Effector memory CD8-positive, alpha-beta T cell (primary cell): ENCODE measurements at regions not wholly inside any gene's neighbourhood (a gene's known extent, or its start where the extent isn't known, plus 50 kb on each side); places are given as distances from the start of the nearest gene placed in this dataset.
A peak's percentile ranks its signal among the peaks of the same experiment; 100 is the strongest.

Experiments used
- ATAC-seq: fragments of 150-1000 bp; cut with Tn5 transposase; replicated peaks from 2 replicates; pipeline ENCODE4 v1.10.0; 2021; ENCODE audit warnings: mild to moderate bottlenecking, moderate library complexity
- DNase-seq, 3 experiments: peaks; one replicate each; pipeline ENCODE4 v3.0.0; 2021
- H3K27ac Mint-ChIP-seq, 2 donors: one replicate each; pipeline ENCODE4 v1.8.0; 2022; ENCODE audit warnings: mild to moderate bottlenecking in 2 of 2, mixed read lengths in 2 of 2, moderate library complexity in 2 of 2
- H3K27me3 Mint-ChIP-seq, 2 donors: one replicate each; pipeline ENCODE4 v1.8.0; 2022; ENCODE audit warnings: mixed read lengths in 2 of 2
- H3K36me3 Mint-ChIP-seq: one replicate; pipeline ENCODE4 v1.8.0; 2022; ENCODE audit warnings: mild to moderate bottlenecking, moderate library complexity, mixed read lengths; ENCODE audit not compliant: insufficient read depth
- H3K4me1 Mint-ChIP-seq, 2 donors: one replicate each; pipeline ENCODE4 v1.8.0; 2022; ENCODE audit warnings: low read depth in 2 of 2, mixed read lengths in 2 of 2
- H3K4me3 Mint-ChIP-seq, 2 donors: one replicate each; pipeline ENCODE4 v1.8.0; 2022; ENCODE audit warnings: mild to moderate bottlenecking in 2 of 2, mixed read lengths in 2 of 2, moderate library complexity in 2 of 2
- H3K9me3 Mint-ChIP-seq, 2 donors: one replicate each; pipeline ENCODE4 v1.8.0; 2022; ENCODE audit warnings: mixed read lengths in 2 of 2

DNA sequence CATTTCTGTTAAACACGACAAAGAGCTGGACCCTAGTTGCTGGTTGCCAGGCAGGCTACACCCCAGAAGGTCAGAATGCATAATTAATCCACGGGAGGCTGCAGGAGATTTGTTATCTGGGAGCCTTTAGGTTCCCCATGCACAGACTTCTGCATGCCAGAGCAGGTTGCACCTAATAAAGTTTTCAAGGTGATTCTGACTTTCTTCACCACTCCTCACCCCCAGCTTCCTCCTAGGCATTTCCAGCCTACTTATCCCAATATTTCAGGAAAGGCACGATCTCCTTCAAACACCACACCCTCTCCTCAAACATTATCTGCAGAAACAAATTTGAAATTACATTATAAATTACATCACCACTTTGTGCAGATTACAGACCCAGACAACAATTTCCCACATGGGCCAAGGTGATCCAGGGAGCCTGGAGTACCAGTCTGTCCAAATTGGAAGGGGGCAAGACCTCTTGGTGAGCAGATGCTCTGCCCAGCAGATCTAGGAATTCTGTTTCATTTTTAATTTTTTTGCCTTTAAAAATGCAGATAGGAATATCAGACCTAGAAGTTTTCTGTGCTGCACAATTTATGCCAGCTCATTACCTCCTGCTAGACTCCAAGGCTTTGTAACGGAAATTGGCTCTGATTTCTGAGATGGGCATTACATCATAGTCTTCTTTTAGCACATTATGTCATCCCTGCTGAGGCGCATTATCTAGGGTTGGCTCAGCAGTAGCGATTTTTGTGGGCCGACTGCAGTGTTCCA lies 363.4 kb upstream of the SLC30A5 start:
- H3K27me3 Mint-ChIP-seq, result no peaks in the 10 kb centered on the region
- DNase-seq, result no peak
- no peak overlapping the region for H3K27ac Mint-ChIP-seq
- H3K4me3 Mint-ChIP-seq, result no peak overlapping the region
- H3K36me3 Mint-ChIP-seq, result no peaks in the 10 kb centered on the region
- ATAC-seq, result peak; percentile 66
- peaks cover 6 to 12% of the 10 kb centered on the region in 2 donors for H3K4me1 Mint-ChIP-seq
- no peaks in the 10 kb centered on the region for H3K9me3 Mint-ChIP-seq

DNA sequence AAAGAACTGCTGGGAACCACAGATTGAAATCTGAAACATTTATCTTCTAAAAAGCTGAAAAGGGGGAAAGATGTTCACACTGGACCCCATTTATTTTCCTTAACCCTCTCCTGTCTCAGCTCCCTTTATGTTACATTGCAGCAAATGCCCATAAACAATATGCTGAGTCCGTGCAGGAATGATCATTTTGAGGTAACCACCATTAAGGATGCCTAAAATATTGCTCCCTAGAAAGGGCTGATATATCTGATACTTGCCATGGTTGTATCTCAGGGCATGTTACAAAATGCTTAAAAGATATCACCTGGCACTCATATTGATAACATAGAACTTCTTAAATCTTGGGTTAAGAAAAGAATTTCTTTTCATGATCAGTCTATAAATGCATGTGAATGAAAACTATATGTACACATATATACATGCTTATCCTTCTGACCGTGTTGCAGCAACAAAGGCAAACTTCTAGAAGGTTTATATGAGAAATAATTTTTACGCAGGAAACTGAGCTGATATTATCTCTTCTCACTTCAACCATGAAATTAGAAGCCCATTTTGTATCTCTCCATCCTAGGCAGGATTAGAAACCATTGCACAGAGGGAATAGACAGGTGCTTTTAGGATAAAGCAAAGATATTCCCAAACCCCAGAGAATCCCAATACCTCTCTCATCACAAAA lies 362.7 kb upstream of the SLC30A5 start:
- ATAC-seq (peak; percentile 58), DNase-seq (no peak)
- H3K4me1 Mint-ChIP-seq, result peaks cover 6 to 12% of the 10 kb centered on the region in 2 donors
- peaks cover 0 to 6% of the 10 kb centered on the region in 2 donors for H3K27me3 Mint-ChIP-seq
- H3K4me3 Mint-ChIP-seq, result peak overlapping the region in 1 of 2 donors; percentile 52
- no peak overlapping the region for H3K27ac Mint-ChIP-seq
- no peaks in the 10 kb centered on the region for H3K36me3 Mint-ChIP-seq
- H3K9me3 Mint-ChIP-seq, result no peaks in the 10 kb centered on the region

DNA sequence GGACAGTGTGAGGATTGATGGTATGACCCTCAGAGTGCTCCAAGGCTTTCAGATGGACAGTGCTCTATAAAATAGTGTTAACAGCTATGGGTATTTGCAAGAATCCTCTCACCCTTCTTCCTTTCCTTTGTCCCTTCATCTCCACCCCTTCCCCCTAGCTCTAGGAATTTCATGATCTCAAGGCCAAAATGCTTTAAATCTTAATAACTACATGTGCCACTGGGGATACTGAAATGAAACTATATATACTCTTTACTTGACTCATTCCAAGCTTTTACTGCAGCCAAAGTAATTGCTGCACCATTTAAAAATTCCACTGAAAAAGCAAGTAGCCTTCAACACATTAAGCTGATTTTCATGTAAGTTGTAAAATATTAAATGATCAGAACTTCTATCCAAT lies 361.6 kb upstream of the SLC30A5 start:
- no peaks in the 10 kb centered on the region for H3K9me3 Mint-ChIP-seq
- H3K27ac Mint-ChIP-seq, result no peak overlapping the region
- ATAC-seq (no peak), DNase-seq (no peak)
- peaks cover 6 to 12% of the 10 kb centered on the region in 2 donors for H3K4me1 Mint-ChIP-seq
- peak overlapping the region in 1 of 2 donors; percentile 4 for H3K4me3 Mint-ChIP-seq
- H3K36me3 Mint-ChIP-seq, result no peaks in the 10 kb centered on the region
- H3K27me3 Mint-ChIP-seq, result peaks cover 0 to 17% of the 10 kb centered on the region in 2 donors

DNA sequence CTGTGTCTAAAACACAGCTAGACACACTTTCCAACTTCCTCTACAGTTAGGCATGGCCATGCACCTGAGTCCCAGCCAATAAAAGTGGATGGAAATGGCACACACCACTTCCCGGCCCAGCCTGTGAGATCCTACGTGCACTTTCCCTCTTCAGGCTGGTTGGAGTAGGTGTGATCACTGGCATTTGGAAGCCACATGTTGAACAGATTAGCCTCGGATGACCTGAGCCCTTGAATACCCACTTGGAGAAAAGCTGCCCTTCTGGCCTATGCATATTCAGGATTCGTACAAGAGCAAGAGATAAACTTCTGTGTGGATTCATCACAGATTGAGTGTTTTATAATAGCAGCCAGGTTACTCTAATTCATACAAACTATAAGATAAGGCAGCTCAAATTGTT lies 359.0 kb upstream of the SLC30A5 start:
- Mint-ChIP-seq H3K4me1 (peaks cover 8 to 17% of the 10 kb centered on the region in 2 donors), H3K36me3 (no peaks in the 10 kb centered on the region), H3K27ac (no peak overlapping the region), H3K4me3 (no peak overlapping the region), H3K27me3 (peaks cover 0 to 18% of the 10 kb centered on the region in 2 donors), H3K9me3 (no peaks in the 10 kb centered on the region)
- ATAC-seq (no peak), DNase-seq (no peak)

DNA sequence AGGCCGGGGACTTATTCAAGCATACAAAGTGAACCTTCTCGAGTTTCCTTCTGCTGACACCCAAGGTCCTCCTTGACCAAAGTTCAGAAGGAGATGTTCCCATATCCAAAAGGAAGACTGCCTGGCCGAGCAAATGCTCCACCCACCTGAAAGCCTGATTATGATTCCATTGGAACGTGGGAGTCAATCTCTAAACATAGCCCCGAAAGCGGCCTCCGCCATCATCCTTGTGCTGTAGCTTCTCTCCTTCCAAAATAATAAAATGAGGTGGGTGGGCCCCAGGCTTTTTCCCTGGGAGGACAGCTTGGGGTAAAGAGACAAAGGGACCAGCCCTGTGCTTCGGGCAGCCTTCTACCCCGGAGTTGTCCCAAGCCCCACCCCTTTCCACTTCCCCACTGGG lies 355.6 kb upstream of the SLC30A5 start:
- Mint-ChIP-seq H3K36me3 (no peaks in the 10 kb centered on the region), H3K9me3 (no peaks in the 10 kb centered on the region), H3K4me1 (peaks cover 4 to 7% of the 10 kb centered on the region in 2 donors), H3K27ac (no peak overlapping the region), H3K4me3 (no peak overlapping the region), H3K27me3 (peaks cover 0 to 22% of the 10 kb centered on the region in 2 donors)
- DNase-seq (no peak), ATAC-seq (no peak)

DNA sequence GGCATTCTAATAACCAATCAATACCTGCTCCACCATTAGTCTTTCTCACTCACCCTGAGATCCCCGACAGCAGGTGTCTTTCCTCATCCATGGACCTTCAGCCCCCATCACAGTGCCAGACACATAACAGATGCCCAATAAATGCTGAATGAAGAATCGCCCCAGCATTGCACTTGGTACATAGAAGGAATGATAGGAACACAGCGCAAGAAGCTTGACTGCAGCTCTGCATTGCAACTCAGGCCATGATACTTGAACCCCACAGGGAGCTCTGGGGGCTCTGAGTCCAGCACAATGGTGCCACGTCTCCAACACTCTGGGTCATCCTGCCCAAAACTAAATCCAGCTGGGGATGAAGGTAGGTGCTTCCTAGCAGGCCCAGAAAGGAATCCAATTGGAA lies 355.0 kb upstream of the SLC30A5 start:
- Mint-ChIP-seq H3K4me1 (peaks cover 4 to 7% of the 10 kb centered on the region in 2 donors), H3K27me3 (peaks cover 0 to 27% of the 10 kb centered on the region in 2 donors), H3K36me3 (no peaks in the 10 kb centered on the region), H3K4me3 (no peak overlapping the region), H3K27ac (no peak overlapping the region), H3K9me3 (no peaks in the 10 kb centered on the region)
- DNase-seq, result no peak
- no peak for ATAC-seq

DNA sequence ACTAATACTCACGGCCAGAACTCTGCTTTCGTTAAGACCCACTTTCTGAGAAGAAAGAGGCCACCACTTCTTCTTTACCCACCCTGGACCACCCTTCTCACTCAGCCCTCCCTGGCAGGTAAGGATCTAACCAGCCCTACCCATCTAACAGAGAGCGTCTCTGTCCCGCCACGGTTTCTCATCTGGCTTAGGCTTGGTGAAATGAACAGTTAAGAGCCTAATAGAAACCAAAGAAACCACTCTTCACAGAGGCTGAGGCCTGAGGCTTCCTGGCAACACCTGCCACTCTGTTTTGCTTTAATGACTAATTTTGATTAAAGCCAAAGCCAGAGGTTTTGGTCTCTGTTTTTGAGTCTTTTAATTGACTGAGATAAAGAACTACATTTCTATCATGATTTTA lies 354.1 kb upstream of the SLC30A5 start:
- Mint-ChIP-seq H3K27me3 (peaks cover 0 to 27% of the 10 kb centered on the region in 2 donors), H3K4me1 (peaks cover 4 to 7% of the 10 kb centered on the region in 2 donors), H3K9me3 (no peaks in the 10 kb centered on the region), H3K27ac (no peak overlapping the region), H3K4me3 (no peak overlapping the region), H3K36me3 (no peaks in the 10 kb centered on the region)
- ATAC-seq, result peak; percentile 58
- DNase-seq, result no peak

DNA sequence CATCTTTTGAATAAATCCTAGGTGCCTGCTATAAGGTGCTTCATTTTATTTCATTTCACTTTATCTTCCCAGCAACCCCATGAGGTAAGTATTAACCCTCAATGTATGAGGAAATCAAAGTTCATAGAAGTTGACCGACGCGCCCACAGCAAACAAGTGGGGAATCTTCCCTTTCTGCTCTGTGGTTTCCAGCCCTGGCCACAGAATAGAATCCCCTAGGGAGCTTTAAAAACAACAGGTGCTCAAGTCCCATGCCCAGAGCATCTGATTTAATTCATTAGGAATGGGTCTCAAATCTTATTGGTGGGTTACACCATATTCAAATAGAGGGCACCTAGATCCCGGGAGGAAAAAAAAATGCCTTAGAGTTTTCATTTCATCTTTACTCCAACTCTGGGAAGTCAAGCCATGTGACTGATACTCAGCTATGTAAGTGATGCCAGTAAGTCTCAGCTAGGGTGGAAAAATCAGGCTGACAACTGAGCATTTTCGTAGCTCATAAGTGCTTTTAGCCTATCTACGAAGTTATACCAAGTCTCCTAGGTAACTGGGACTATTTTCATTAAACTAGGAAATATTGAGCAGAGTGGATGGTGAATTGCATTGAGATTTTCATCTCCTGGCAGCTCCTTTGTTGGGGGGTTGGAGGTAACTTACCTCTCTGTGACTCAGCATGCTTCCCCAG lies 353.4 kb upstream of the SLC30A5 start:
- no peak overlapping the region for H3K27ac Mint-ChIP-seq
- H3K36me3 Mint-ChIP-seq, result no peaks in the 10 kb centered on the region
- peaks cover 5 to 10% of the 10 kb centered on the region in 2 donors for H3K4me1 Mint-ChIP-seq
- peaks cover 0 to 27% of the 10 kb centered on the region in 2 donors for H3K27me3 Mint-ChIP-seq
- H3K9me3 Mint-ChIP-seq, result no peaks in the 10 kb centered on the region
- H3K4me3 Mint-ChIP-seq, result no peak overlapping the region
- ATAC-seq (no peak), DNase-seq (no peak)

DNA sequence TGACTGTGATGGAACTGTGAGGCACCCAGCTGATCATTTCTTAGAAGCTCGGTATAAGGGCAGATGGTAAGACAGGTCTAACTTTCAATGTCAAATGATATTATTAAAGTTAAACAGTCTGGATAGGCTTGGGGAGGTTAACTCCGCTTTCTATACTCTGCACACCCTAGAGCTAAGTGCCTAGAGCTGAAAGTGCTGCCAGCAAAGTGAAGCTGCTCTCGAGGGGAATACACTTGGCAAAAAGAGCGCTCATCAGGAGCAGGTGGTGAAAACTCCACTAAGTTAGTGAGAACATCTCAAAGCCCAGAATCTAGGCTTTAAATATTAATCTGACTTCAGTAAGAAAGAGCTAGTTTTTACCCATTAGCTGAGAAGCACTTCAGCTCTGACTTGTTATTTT lies 349.6 kb upstream of the SLC30A5 start:
- no peaks in the 10 kb centered on the region for H3K36me3 Mint-ChIP-seq
- no peaks in the 10 kb centered on the region for H3K9me3 Mint-ChIP-seq
- H3K4me3 Mint-ChIP-seq, result no peak overlapping the region
- DNase-seq (no peak), ATAC-seq (no peak)
- no peak overlapping the region for H3K27ac Mint-ChIP-seq
- peaks cover 5 to 12% of the 10 kb centered on the region in 2 donors for H3K4me1 Mint-ChIP-seq
- peaks cover 7 to 34% of the 10 kb centered on the region in 2 donors for H3K27me3 Mint-ChIP-seq

DNA sequence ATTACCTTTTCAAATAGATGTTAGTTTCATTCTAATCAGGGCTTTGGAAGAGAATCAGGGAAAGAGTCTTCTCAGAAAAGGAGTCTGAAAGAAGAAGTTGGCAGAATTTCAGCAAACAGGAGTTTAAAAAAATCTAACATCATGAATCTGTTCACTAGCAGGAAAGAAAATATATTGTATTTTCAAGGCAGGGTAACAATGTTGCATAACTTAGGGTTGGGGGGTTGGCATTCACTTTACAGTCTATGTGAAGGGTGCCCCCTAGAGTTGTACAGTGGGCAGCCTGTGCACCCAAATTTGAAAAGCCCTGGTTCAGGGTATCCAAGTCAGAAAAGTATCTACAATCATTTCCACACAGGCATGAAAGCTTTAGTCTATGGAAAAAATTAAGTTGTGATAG lies 348.4 kb upstream of the SLC30A5 start:
- no peak for DNase-seq
- Mint-ChIP-seq H3K4me1 (peaks cover 2 to 5% of the 10 kb centered on the region in 2 donors), H3K27ac (no peak overlapping the region), H3K27me3 (peaks cover 17 to 46% of the 10 kb centered on the region in 2 donors), H3K9me3 (no peaks in the 10 kb centered on the region), H3K36me3 (no peaks in the 10 kb centered on the region), H3K4me3 (no peak overlapping the region)
- no peak for ATAC-seq

DNA sequence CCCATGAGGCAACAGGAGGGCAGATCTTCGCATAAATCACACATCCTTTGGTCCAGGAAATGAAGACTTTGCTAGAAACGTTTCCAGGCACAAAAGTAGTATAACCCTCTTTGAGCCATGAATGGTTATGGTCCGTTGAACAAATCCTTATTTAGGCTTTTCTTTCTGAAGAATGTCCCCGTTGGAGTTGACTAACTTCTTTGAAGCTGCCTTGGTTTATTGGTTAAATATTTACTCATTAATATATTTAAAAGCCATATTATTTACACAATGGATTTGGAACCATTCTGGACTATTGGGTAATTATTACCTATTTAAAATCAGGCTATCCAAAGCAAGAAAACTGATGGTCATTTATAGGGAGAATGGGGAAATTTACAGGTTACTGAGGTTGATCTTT lies 347.6 kb upstream of the SLC30A5 start:
- ATAC-seq, result no peak
- H3K4me1 Mint-ChIP-seq, result peaks cover 2 to 5% of the 10 kb centered on the region in 2 donors
- H3K27me3 Mint-ChIP-seq, result peaks cover 24 to 54% of the 10 kb centered on the region in 2 donors
- H3K27ac Mint-ChIP-seq, result no peak overlapping the region
- H3K4me3 Mint-ChIP-seq, result no peak overlapping the region
- H3K36me3 Mint-ChIP-seq, result no peaks in the 10 kb centered on the region
- H3K9me3 Mint-ChIP-seq, result no peaks in the 10 kb centered on the region
- DNase-seq, result no peak

DNA sequence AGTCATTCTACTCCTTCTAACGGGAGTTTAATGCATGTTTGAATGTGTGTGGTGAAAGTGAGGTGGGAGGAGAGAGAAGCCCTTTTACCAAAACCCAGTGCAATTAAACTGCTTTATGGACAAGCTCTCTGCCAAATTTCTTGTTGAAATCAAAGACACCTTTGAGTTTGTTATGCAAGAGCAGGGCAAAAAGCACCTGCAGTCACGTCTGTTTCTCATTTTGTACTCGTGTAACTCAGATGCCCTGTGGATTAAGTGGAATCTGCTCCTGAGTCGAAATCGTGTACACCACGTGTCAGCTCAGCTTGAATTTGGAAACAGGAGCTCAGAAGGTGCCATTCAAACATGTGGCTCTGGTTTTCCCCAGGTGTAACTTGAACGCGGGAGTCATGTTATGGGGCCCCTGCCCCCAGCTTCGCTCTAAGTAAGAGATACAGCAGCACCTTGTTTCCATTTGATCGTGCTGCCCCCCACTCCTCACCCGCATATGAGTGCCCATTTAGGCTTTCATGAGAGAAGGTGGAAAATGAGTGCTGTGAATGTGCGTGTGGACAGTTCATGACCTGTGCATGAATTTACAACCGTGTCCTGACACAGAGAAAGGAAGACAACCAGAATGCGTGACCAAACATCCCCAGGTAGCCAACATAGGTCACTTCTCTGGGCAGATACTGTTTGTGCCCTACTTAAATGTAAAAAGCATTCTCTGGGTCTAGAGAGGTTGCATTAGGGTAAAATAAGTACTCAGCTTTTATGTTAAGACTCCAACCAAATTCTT lies 347.0 kb upstream of the SLC30A5 start:
- H3K36me3 Mint-ChIP-seq, result no peaks in the 10 kb centered on the region
- H3K4me3 Mint-ChIP-seq, result no peak overlapping the region
- H3K27me3 Mint-ChIP-seq, result peaks cover 26 to 59% of the 10 kb centered on the region in 2 donors
- peaks cover 2 to 5% of the 10 kb centered on the region in 2 donors for H3K4me1 Mint-ChIP-seq
- no peak overlapping the region for H3K27ac Mint-ChIP-seq
- H3K9me3 Mint-ChIP-seq, result no peaks in the 10 kb centered on the region
- ATAC-seq (no peak), DNase-seq (no peak)

DNA sequence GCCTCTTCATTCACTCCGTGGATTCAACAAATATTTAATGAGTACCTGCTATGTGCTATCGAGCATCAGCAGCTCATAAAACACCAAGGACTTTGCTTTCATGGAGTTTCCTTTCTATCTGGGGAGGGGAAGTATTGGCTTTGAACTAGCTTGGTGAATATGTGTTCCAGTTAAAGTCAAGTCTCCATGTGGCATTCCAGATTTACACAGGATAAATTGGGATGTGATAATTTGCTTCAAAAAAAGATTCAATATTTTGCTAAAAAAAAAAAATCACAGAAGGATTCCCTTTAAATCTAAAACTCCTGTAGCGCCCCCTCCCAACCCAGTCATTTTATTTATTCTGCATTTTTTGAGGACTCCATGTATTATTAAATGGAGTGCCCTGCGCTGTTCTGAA lies 346.3 kb upstream of the SLC30A5 start:
- H3K4me1 Mint-ChIP-seq, result peaks cover 2 to 5% of the 10 kb centered on the region in 2 donors
- DNase-seq, result no peak
- H3K36me3 Mint-ChIP-seq, result no peaks in the 10 kb centered on the region
- H3K4me3 Mint-ChIP-seq, result no peak overlapping the region
- ATAC-seq, result no peak
- peaks cover 26 to 59% of the 10 kb centered on the region in 2 donors for H3K27me3 Mint-ChIP-seq
- H3K9me3 Mint-ChIP-seq, result no peaks in the 10 kb centered on the region
- no peak overlapping the region for H3K27ac Mint-ChIP-seq
